Nephron progenitor cell (in vitro differentiated cells): ENCODE measurements at regions not wholly inside any gene's neighbourhood (a gene's known extent, or its start where the extent isn't known, plus 50 kb on each side); places are given as distances from the start of the nearest gene placed in this dataset.
A peak's percentile ranks its signal among the peaks of the same experiment; 100 is the strongest.

Experiments
- DNase-seq: peaks from one replicate; pipeline ENCODE4 v3.0.0; 2021
- H3K27ac Mint-ChIP-seq: 2 replicates; pipeline ENCODE4 v1.8.0; 2021; ENCODE audit warnings: mild to moderate bottlenecking, moderate library complexity, mixed read lengths
- H3K27me3 Mint-ChIP-seq: 2 replicates; pipeline ENCODE4 v1.8.0; 2021; ENCODE audit warnings: mild to moderate bottlenecking, low read depth, mixed read lengths; ENCODE audit not compliant: poor library complexity
- H3K36me3 Mint-ChIP-seq: 2 replicates; pipeline ENCODE4 v1.8.0; 2021; ENCODE audit warnings: low read depth, mixed read lengths
- H3K4me1 Mint-ChIP-seq: 2 replicates; pipeline ENCODE4 v1.8.0; 2021; ENCODE audit warnings: mixed read lengths
- H3K4me3 Mint-ChIP-seq: 2 replicates; pipeline ENCODE4 v1.8.0; 2021; ENCODE audit warnings: mild to moderate bottlenecking, moderate library complexity, mixed read lengths
- H3K9me3 Mint-ChIP-seq: 2 replicates; pipeline ENCODE4 v1.8.0; 2021; ENCODE audit warnings: mild to moderate bottlenecking, moderate library complexity, mixed read lengths
- TF ChIP-seq, protein P1 (sequence below): fragments of 200-600 bp; sonication (generic); IDR thresholded peaks from 2 replicates; pipeline ENCODE4 v1.5.0; 2021; ENCODE audit warnings: antibody characterized with exemption

DNA sequence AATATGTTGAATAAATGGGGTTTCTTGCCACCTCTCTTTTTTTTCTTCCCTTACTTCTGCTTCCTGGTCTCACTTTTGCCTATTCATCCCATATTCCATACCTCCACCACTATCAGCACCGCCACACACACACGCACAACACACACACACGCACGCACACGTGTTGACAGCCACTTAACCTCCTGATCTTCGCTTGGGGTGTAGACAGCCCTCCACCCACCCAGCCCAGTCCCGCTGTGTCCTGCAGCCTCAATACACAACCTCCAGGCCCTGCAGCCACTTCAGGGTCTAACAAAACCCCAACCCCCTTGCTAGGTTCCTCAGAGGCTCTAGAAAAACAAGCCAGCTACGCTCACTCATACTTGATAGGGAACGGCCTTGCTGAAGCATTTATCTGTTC lies 72.3 kb downstream of the LINC00237 start:
- H3K27ac Mint-ChIP-seq, result no peak overlapping the region
- H3K4me3 Mint-ChIP-seq, result no peak overlapping the region
- TF ChIP-seq, protein P1, sequence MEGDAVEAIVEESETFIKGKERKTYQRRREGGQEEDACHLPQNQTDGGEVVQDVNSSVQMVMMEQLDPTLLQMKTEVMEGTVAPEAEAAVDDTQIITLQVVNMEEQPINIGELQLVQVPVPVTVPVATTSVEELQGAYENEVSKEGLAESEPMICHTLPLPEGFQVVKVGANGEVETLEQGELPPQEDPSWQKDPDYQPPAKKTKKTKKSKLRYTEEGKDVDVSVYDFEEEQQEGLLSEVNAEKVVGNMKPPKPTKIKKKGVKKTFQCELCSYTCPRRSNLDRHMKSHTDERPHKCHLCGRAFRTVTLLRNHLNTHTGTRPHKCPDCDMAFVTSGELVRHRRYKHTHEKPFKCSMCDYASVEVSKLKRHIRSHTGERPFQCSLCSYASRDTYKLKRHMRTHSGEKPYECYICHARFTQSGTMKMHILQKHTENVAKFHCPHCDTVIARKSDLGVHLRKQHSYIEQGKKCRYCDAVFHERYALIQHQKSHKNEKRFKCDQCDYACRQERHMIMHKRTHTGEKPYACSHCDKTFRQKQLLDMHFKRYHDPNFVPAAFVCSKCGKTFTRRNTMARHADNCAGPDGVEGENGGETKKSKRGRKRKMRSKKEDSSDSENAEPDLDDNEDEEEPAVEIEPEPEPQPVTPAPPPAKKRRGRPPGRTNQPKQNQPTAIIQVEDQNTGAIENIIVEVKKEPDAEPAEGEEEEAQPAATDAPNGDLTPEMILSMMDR, result no peak
- no peaks in the 10 kb centered on the region for H3K36me3 Mint-ChIP-seq
- H3K4me1 Mint-ChIP-seq, result peaks cover 15% of the 10 kb centered on the region
- DNase-seq, result no peak
- peaks cover 5% of the 10 kb centered on the region for H3K27me3 Mint-ChIP-seq
- no peaks in the 10 kb centered on the region for H3K9me3 Mint-ChIP-seq

DNA sequence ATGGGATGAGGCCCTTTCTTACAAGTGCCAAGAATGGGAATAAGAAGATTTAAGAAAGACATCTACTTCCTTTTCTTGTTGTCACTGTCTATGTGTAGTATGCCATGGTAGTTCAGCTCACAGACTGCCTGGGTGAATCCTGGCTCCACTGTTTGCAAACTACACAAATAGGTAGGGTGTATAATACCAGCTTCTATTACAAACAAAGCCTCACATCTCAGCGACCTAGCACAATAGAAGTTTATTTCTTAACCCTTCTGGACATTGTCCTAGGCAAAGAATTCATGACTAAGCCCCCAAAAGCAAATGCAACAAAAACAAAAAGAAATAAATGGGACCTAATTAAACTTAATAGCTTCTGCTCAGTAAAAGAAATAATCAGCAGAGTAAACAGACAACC lies 74.5 kb downstream of the LINC00237 start:
- Mint-ChIP-seq H3K4me3 (no peak overlapping the region), H3K27ac (no peak overlapping the region), H3K4me1 (peaks cover 21% of the 10 kb centered on the region), H3K27me3 (peaks cover 5% of the 10 kb centered on the region), H3K9me3 (no peaks in the 10 kb centered on the region), H3K36me3 (no peaks in the 10 kb centered on the region)
- TF ChIP-seq, protein P1, result no peak
- DNase-seq, result no peak

DNA sequence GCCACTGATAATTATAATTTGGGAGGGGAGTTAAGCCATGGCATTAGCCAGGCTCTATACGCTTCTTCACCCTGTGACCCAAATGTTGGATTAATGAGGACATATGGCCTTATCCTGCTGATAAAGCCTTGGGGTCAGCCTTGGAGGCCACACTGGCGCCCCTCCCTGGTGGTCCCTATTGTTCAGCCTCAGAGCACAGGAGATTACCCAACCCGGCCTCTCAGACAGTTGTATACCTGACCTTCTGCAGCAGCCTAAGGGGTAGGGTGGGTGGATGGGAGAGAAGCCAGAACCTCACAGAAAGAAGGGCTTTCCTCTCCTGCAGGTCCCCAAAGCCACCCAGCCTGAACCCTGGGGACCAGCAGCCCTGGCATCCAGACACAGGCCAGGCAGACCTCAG lies 76.8 kb downstream of the LINC00237 start:
- DNase-seq, result no peak
- Mint-ChIP-seq H3K27me3 (peaks cover 9% of the 10 kb centered on the region), H3K27ac (peak overlapping the region; percentile 36), H3K9me3 (no peaks in the 10 kb centered on the region), H3K4me1 (peaks cover 21% of the 10 kb centered on the region), H3K36me3 (no peaks in the 10 kb centered on the region), H3K4me3 (no peak overlapping the region)
- TF ChIP-seq, protein P1, result no peak

DNA sequence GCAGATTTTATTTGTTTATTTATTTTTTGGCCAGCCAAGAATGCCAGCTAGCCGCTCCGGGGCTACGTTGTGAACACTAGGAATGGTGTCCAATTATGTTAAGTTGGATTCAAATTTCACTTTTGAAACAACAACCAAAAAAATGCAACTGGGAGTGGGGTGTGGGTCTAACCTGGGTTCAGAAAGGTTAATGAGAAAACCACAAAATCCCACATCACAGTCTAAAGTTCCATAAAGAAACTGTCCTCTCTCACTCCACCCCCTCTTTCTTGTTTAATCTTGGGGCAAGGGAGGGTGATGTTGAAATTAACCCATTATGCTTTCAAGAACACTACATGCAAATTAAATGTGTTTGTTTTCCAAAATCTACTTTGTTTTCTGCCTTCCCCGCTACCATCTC lies 77.2 kb downstream of the LINC00237 start:
- Mint-ChIP-seq H3K9me3 (no peaks in the 10 kb centered on the region), H3K4me1 (peaks cover 21% of the 10 kb centered on the region), H3K36me3 (no peaks in the 10 kb centered on the region), H3K27ac (no peak overlapping the region), H3K4me3 (no peak overlapping the region), H3K27me3 (peaks cover 8% of the 10 kb centered on the region)
- no peak for DNase-seq
- TF ChIP-seq, protein P1, result no peak

DNA sequence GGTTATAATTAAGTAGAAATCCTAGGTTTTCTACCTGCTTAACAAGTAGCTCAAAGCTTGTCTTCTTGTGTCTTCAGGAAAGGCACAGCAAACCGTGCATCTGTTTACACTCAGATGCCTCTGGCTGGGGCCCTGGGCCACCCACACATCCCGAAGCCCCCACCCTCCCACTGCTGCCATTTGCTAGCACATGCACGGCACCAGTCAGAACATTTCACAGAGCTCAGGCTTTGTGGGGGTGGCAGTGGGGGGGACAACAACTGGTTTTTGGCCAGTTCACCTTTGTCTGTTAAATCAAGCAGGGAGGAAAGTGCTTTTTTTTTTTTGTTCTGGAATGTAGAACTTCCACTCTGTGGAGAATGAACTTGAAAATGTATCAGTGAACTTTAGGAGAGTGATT lies 77.7 kb downstream of the LINC00237 start:
- Mint-ChIP-seq H3K9me3 (no peaks in the 10 kb centered on the region), H3K27ac (no peak overlapping the region), H3K36me3 (no peaks in the 10 kb centered on the region), H3K4me3 (no peak overlapping the region), H3K4me1 (peaks cover 21% of the 10 kb centered on the region), H3K27me3 (peaks cover 6% of the 10 kb centered on the region)
- TF ChIP-seq, protein P1, result no peak
- DNase-seq, result no peak

DNA sequence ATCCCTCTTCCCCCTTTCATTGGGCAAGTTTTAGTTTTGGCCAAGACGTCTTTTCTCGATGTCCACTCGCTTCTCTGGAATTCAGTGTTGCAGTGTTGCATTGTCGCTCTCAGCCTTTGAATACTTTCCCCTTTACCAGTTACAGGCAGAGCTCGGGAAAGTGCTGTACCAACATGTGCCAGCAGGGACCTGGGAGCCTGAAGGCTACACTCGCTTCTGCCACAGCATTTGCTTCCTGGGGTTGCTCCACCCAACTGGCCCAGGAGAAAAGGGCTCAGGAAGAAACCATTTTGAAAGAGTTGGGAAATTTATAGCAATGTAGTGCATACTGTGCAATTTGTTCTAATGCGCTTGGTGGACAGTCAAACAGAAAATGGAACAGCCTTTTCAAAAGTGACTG lies 78.6 kb downstream of the LINC00237 start:
- Mint-ChIP-seq H3K27me3 (peaks cover 6% of the 10 kb centered on the region), H3K27ac (no peak overlapping the region), H3K4me3 (no peak overlapping the region), H3K4me1 (peaks cover 21% of the 10 kb centered on the region), H3K9me3 (no peaks in the 10 kb centered on the region), H3K36me3 (no peaks in the 10 kb centered on the region)
- DNase-seq, result peak; percentile 11
- TF ChIP-seq, protein P1, result peak; percentile 23
